DMS79 (cell line): ENCODE measurements at regions not wholly inside any gene's neighbourhood (a gene's known extent, or its start where the extent isn't known, plus 50 kb on each side); places are given as distances from the start of the nearest gene placed in this dataset.
"Not testable (repeated sequence)": the region's sequence is repeated elsewhere in the genome, so short reads cannot be mapped to it uniquely, and the experiment has no call there.

Source experiments
- DNase-seq: peaks from one replicate; lab custom pipeline; 2025; lab: John Stamatoyannopoulos, UW

GRCh38 chr6:102895683-102896082 is 1502.2 kb downstream of the GRIK2 start:
- no peak for DNase-seq

- no peak for DNase-seq
Observed at GRCh38 chr6:102885165-102885564, 1491.7 kb downstream of the GRIK2 start.

- DNase-seq = no peak
Observed at GRCh38 chr6:102853249-102853955, 1459.9 kb downstream of the GRIK2 start.

GRCh38 chr6:102848796-102849195 is 1455.3 kb downstream of the GRIK2 start:
- DNase-seq = no peak

GRCh38 chr6:102848210-102848609 is 1454.7 kb downstream of the GRIK2 start:
- DNase-seq = no peak

GRCh38 chr6:102841060-102841459 is 1447.6 kb downstream of the GRIK2 start:
- no peak for DNase-seq

GRCh38 chr6:102832021-102832420 is 1438.5 kb downstream of the GRIK2 start:
- no peak for DNase-seq

GRCh38 chr6:102820098-102820497 is 1426.6 kb downstream of the GRIK2 start:
- no peak for DNase-seq

- no peak for DNase-seq
Observed at GRCh38 chr6:102815207-102815606, 1421.7 kb downstream of the GRIK2 start.

GRCh38 chr6:102813489-102814275 is 1420.2 kb downstream of the GRIK2 start:
- DNase-seq = no peak

- no peak for DNase-seq
Observed at GRCh38 chr6:102812242-102812641, 1418.7 kb downstream of the GRIK2 start.

GRCh38 chr6:102808944-102809505 is 1415.5 kb downstream of the GRIK2 start:
- DNase-seq = not testable (repeated sequence)

- no peak for DNase-seq
Observed at GRCh38 chr6:102799051-102799450, 1405.5 kb downstream of the GRIK2 start.

GRCh38 chr6:102798636-102799035 is 1405.1 kb downstream of the GRIK2 start:
- DNase-seq = no peak

- DNase-seq = no peak
Observed at GRCh38 chr6:102793752-102794151, 1400.2 kb downstream of the GRIK2 start.

- DNase-seq = no peak
Observed at GRCh38 chr6:102774326-102774725, 1380.8 kb downstream of the GRIK2 start.

- no peak for DNase-seq
Observed at GRCh38 chr6:102773636-102774035, 1380.1 kb downstream of the GRIK2 start.

- DNase-seq = no peak
Observed at GRCh38 chr6:102766963-102767362, 1373.5 kb downstream of the GRIK2 start.

- DNase-seq = no peak
Observed at GRCh38 chr6:102764317-102764716, 1370.8 kb downstream of the GRIK2 start.

- no peak for DNase-seq
Observed at GRCh38 chr6:102763891-102764290, 1370.4 kb downstream of the GRIK2 start.

GRCh38 chr6:102761872-102762271 is 1368.4 kb downstream of the GRIK2 start:
- DNase-seq = no peak

- DNase-seq = no peak
Observed at GRCh38 chr6:102759415-102759814, 1365.9 kb downstream of the GRIK2 start.

GRCh38 chr6:102758536-102758935 is 1365.0 kb downstream of the GRIK2 start:
- DNase-seq = not testable (repeated sequence)
